Transverse colon (tissue), 3 donors: ENCODE measurements at regions not wholly inside any gene's neighbourhood (a gene's known extent, or its start where the extent isn't known, plus 50 kb on each side); places are given as distances from the start of the nearest gene placed in this dataset.

Experiments
- CTCF ChIP-seq, 5 experiments: fragments of 200-600 bp in 3 of 5; fragments of 450-650 bp in 2 of 5; sonication (generic) in 3 of 5; IDR thresholded peaks; 1 replicate in 2 of 5; 2 replicates in 3 of 5; pipeline ENCODE4 v1.5.1; 2016 to 2017; ENCODE audit warnings: antibody characterized with exemption in 5 of 5, inconsistent platforms in 3 of 5, mild to moderate bottlenecking in 2 of 5, moderate library complexity in 1 of 5
- EP300 ChIP-seq: sonication (generic); formaldehyde crosslinking; IDR thresholded peaks from one replicate; pipeline ENCODE4 v1.6.1; 2017; ENCODE audit warnings: antibody characterized with exemption, low read depth

- TF ChIP-seq CTCF (IDR thresholded peaks at IDR 0.05), result no peak
- no peak for TF ChIP-seq EP300
Measured at GRCh38 chr3:103960819-103961218, 1405.9 kb upstream of the ALCAM start.
